Left ventricle myocardium inferior (tissue), 1 donor: ENCODE measurements at regions not wholly inside any gene's neighbourhood (a gene's known extent, or its start where the extent isn't known, plus 50 kb on each side); places are given as distances from the start of the nearest gene placed in this dataset.
"Not testable (repeated sequence)": the region's sequence is repeated elsewhere in the genome, so short reads cannot be mapped to it uniquely, and the experiment has no call there.

Source experiments
- DNase-seq: peaks from one replicate; pipeline ENCODE4 v3.0.0-alpha.2; 2020
- H3K27ac ChIP-seq: fragments of 200-600 bp; replicated peaks from 2 replicates; pipeline ENCODE4 v1.8.0; 2021
- H3K27me3 ChIP-seq: fragments of 200-600 bp; 2 replicates; pipeline ENCODE4 v1.8.0; 2021; ENCODE audit warnings: low read depth
- H3K36me3 ChIP-seq: fragments of 200-600 bp; 2 replicates; pipeline ENCODE4 v1.8.0; 2021
- H3K4me1 ChIP-seq: fragments of 200-600 bp; 2 replicates; pipeline ENCODE4 v1.8.0; 2021
- H3K4me3 ChIP-seq: fragments of 200-600 bp; 2 replicates; pipeline ENCODE4 v1.8.0; 2021; ENCODE audit warnings: mild to moderate bottlenecking, moderate library complexity
- H3K9me3 ChIP-seq: fragments of 200-600 bp; replicated peaks from 2 replicates; pipeline ENCODE4 v1.8.0; 2021
- CTCF ChIP-seq: fragments of 200-600 bp; IDR thresholded peaks from 2 replicates; pipeline ENCODE4 v1.8.0; 2021; ENCODE audit warnings: antibody characterized with exemption, mild to moderate bottlenecking, borderline replicate concordance
- intact Hi-C: fragments of 100-400 bp; cut with micrococcal nuclease; formaldehyde crosslinking; loops from one replicate; pipeline ENCODE4 v1.11.0; 2022
- donor health status: DM: no; HTN: yes; CAD: no; lungs with severe emphysema.

- H3K27me3 ChIP-seq: no peaks in the 10 kb centered on the region
- peaks cover 12% of the 10 kb centered on the region for H3K4me1 ChIP-seq
- intact Hi-C loops: no loop called here
- no peak overlapping the region for H3K4me3 ChIP-seq
- H3K9me3 ChIP-seq: peaks cover 23% of the 10 kb centered on the region
- no peak overlapping the region for H3K27ac ChIP-seq
- no peak for TF ChIP-seq CTCF
- DNase-seq: no peak
- H3K36me3 ChIP-seq: no peaks in the 10 kb centered on the region
These were observed 203.2 kb downstream of the FAM43A start for GRCh38 chr3:194888916-194889315.

- Histone ChIP-seq H3K36me3 (no peaks in the 10 kb centered on the region), H3K27me3 (no peaks in the 10 kb centered on the region), H3K9me3 (peaks cover 26% of the 10 kb centered on the region), H3K4me3 (no peak overlapping the region), H3K4me1 (peaks cover 9% of the 10 kb centered on the region), H3K27ac (no peak overlapping the region)
- TF ChIP-seq CTCF: no peak
- intact Hi-C loops: no loop called here
- DNase-seq: no peak
These were observed 204.4 kb downstream of the FAM43A start for GRCh38 chr3:194890091-194890490.

GRCh38 chr3:194893121-194893987 is 207.7 kb downstream of the FAM43A start:
- Histone ChIP-seq H3K27me3 (no peaks in the 10 kb centered on the region), H3K27ac (no peak overlapping the region), H3K36me3 (no peaks in the 10 kb centered on the region), H3K4me3 (no peak overlapping the region), H3K4me1 (no peaks in the 10 kb centered on the region), H3K9me3 (peaks cover 33% of the 10 kb centered on the region)
- DNase-seq: no peak
- intact Hi-C loops: no loop called here
- no peak for TF ChIP-seq CTCF

- Histone ChIP-seq H3K27me3 (no peaks in the 10 kb centered on the region), H3K9me3 (peaks cover 43% of the 10 kb centered on the region), H3K4me3 (no peak overlapping the region), H3K27ac (no peak overlapping the region), H3K4me1 (no peaks in the 10 kb centered on the region), H3K36me3 (no peaks in the 10 kb centered on the region)
- intact Hi-C loops: no loop called here
- TF ChIP-seq CTCF: no peak
- no peak for DNase-seq
These were observed 208.9 kb downstream of the FAM43A start for GRCh38 chr3:194894538-194894937.

DNA sequence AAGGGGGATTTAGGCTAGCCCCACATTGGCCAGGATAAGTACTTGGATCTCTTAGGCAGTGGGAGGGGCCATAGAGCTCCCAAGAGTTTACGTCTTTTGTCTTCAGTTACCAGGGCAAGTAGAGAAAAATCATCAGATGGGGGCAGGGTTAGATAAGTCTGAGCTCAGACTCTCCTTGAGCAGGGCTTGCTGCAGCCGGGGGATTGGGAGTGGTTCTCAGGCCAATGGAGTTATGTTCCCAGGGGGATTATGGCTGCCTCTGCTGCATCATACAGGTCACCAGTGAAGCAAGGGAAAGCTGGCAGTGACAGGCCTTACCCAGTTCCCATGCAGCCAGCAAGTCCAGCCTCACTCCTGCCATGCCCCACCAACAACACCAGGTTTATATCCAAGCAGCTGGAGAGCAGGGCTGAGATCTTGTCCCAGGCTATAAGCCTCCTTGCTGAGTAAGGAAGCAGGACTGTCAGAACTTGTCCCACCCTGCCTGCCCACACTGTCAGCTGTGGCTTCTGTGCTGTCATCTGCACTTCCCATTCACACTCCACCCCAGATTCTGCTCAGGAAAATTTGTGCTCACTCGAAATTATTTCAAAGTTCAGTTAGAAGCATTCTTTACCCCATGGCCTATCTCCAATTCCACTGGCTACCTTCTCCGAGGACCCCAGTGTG is 215.3 kb downstream of the FAM43A start:
- TF ChIP-seq CTCF: no peak
- no peak for DNase-seq
- Histone ChIP-seq H3K9me3 (peaks cover 40% of the 10 kb centered on the region), H3K4me1 (no peaks in the 10 kb centered on the region), H3K4me3 (no peak overlapping the region), H3K27me3 (no peaks in the 10 kb centered on the region), H3K27ac (peak overlapping the region; percentile 33), H3K36me3 (no peaks in the 10 kb centered on the region)
- intact Hi-C loops: no loop called here

DNA sequence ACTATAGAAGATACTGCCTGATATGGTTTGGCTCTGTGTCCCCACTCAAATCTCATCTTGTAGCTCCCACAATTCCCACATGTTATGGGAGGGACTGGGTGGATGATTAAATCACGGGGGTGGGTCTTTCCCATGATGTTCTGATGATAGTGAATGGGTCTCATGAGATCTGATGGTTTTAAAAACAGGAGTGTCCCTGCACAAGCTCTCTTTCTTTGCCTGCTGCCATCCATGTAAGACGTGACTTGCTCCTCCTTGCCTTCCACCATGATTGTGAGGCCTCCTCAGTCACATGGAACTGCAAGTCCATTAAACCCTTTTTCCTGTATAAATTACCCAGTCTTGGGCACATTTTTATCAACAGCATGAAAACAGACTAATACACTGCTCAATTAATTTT is 217.8 kb downstream of the FAM43A start:
- DNase-seq, intact Hi-C loops, H3K27ac ChIP-seq, H3K27me3 ChIP-seq, H3K4me3 ChIP-seq, H3K4me1 ChIP-seq, H3K36me3 ChIP-seq: not testable (repeated sequence)
- H3K9me3 ChIP-seq: peaks cover 30% of the 10 kb centered on the region

GRCh38 chr3:194904999-194905398 is 219.3 kb downstream of the FAM43A start:
- H3K27me3 ChIP-seq, intact Hi-C loops, H3K4me3 ChIP-seq, H3K4me1 ChIP-seq, H3K36me3 ChIP-seq, DNase-seq, H3K27ac ChIP-seq: not testable (repeated sequence)
- peaks cover 15% of the 10 kb centered on the region for H3K9me3 ChIP-seq
